ENCODE measurements at regions not wholly inside any gene's neighbourhood (a gene's known extent, or its start where the extent isn't known, plus 50 kb on each side); places are given as distances from the start of the nearest gene placed in this dataset.

DNA sequence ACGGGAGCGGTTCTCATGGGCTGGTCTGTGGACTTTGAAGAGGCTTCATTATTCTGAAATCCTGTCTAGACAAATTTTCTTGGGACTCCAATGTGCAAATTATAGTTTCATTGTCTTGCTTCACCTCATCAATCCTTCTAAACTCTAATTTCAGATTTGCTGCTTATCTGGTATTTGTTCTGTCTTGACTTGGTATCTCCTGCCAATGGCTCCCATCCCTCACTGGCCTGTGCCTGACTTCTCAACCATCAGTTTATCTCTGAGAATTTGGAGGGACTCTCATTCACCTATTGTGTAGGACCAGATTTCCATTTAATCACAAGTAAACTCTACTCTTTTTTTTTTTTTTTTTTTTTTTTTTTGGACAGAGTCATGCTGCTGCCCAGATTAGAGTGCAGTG, 960.2 kb upstream of the NR2F2 start:
- TF ChIP-seq, protein P1, sequence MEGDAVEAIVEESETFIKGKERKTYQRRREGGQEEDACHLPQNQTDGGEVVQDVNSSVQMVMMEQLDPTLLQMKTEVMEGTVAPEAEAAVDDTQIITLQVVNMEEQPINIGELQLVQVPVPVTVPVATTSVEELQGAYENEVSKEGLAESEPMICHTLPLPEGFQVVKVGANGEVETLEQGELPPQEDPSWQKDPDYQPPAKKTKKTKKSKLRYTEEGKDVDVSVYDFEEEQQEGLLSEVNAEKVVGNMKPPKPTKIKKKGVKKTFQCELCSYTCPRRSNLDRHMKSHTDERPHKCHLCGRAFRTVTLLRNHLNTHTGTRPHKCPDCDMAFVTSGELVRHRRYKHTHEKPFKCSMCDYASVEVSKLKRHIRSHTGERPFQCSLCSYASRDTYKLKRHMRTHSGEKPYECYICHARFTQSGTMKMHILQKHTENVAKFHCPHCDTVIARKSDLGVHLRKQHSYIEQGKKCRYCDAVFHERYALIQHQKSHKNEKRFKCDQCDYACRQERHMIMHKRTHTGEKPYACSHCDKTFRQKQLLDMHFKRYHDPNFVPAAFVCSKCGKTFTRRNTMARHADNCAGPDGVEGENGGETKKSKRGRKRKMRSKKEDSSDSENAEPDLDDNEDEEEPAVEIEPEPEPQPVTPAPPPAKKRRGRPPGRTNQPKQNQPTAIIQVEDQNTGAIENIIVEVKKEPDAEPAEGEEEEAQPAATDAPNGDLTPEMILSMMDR (IDR thresholded peaks at IDR 0.05) = no peak
- TF ChIP-seq POLR2AphosphoS5 (IDR thresholded peaks at IDR 0.05) = no peak
